NCI-H69 (cell line): ENCODE measurements at regions not wholly inside any gene's neighbourhood (a gene's known extent, or its start where the extent isn't known, plus 50 kb on each side); places are given as distances from the start of the nearest gene placed in this dataset.
A peak's percentile ranks its signal among the peaks of the same experiment; 100 is the strongest.

ENCODE experiments used
- DNase-seq: peaks from one replicate; lab custom pipeline; 2025; lab: John Stamatoyannopoulos, UW

DNA sequence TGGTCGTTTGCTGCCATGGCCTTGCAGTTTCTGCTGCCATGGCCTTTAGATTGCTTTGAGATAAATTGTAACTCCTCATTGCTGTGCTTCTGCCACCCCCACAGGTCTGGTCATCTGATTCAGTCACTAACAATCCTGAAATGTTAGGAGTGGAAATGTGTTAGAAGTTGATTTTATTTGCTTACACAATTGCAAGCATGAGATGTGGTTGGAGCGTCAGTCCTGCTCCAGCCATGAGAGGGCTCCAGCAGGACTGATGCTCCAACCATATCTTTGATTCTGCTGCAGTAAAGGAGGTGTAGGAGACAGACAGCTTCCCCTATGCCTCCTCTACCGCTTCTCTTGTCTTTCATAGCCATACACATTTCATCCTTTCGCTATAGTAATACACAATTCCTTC lies 226.8 kb upstream of the RGS6 start:
- DNase-seq, result no peak

DNA sequence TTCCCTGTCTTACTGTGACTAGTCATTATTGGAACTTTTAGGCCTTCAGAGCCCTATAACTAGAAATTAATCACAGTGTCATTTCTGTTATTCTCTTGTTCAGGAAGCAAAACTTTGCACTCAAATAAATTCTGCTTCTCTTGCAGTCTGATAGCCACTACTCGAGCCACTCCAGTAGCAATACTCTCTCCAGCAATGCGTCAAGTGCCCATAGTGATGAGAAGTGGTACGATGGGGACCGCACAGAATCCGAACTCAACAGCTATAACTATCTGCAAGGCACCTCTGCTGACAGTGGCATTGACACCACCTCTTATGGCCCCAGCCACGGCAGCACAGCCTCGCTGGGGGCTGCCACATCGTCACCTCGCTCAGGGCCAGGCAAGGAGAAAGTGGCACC lies 223.2 kb upstream of the RGS6 start:
- no peak for DNase-seq

GRCh38 chr14:71709987-71710386 lies 222.2 kb upstream of the RGS6 start:
- no peak for DNase-seq

DNA sequence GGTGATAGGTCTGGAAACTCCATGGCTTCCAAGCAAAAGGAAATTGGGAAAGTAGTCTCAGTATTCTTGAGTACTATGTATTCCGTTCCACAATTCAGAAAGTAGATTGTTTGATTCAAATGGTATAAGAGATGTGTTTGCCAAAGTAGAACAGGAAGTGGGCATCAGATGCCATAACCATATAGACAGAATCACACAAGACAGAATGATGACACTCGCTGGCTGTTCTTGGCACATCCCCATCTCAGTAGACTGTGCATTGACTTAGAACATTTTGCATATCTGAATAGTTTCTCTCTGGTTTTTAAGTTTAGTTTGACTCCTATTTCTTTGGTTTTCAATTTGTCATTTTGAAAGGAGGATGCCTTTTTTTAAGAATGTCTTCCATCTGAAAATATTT lies 221.1 kb upstream of the RGS6 start:
- DNase-seq, result no peak

DNA sequence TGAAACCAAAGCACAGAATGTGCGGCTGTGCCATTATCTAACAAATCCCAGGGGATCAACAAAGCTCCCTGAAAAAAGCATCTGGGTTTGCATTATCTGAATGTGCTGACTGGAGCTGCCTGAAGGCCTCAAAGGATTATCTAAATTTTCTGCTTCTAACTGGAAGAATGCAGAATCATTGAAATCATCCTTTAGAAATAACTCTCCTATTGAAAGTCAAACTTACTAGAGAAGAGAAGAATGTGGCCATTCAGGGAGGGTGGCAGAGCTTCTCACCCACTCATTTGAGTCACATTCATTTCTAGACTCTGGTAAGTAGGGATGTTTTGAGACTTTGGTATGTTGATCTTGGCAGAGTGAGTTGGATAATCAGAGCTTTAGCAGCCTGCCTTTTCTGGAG lies 220.6 kb upstream of the RGS6 start:
- peak; percentile 16 for DNase-seq

DNA sequence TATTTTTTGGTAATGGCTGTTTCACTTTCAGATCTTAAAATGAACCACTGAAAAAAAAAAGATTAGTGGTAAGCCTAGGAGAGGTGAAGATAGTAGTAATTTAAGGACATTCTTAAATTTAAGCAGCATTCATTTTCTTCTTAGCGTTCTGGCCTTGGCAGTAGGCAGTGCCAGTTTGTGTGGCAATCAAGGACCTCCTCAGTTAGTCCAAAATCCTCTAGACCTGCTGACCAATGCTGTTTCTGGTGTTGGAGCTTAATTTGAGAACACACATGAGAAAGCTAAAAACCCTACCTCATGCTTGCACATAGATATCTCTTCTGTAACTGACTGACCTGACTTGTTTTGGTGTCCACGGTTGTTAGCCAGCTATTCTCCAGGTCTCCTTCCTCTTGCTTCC lies 219.8 kb upstream of the RGS6 start:
- DNase-seq, result no peak

DNA sequence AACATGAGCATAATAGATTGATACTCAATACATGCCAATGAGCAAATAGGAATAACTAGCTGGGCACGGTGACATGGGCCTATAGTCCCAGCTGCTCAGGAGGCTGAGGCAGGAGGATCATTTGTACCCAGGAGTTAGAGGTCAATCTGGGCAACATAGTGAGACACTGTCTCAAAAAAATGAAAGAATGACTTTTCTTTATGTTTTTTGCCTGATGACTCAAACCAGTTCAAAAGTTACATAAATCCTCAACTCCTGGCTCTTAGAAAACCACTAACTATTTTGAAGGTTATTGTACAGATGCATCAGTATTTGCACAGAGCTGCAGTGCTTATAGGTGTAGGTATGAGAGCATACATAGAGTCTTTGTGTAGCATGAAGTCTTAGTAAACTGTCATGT lies 219.2 kb upstream of the RGS6 start:
- no peak for DNase-seq

- DNase-seq, result peak; percentile 40
Measured at GRCh38 chr14:71713451-71713850, 218.8 kb upstream of the RGS6 start.

DNA sequence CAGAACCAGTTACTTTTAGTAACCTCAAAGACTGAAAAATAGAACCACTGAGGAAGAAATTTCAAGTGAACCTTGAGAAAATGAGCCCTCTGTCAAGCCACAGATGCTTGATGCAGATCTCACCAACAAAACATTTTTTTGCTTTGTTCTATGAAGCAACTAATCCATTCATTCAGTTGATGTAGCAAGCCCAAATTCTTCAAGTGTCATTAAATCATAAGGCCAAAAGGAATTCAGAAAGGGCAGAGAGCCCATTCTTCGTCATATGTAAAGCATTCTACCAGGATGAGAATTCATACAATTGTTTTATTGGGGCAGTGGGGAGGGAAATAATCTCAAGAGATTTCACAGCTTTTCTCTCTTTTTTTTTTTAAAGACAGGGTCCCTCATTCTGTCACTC lies 218.0 kb upstream of the RGS6 start:
- DNase-seq, result no peak

GRCh38 chr14:71716041-71716772 lies 216.0 kb upstream of the RGS6 start:
- DNase-seq, result peak; percentile 66

DNA sequence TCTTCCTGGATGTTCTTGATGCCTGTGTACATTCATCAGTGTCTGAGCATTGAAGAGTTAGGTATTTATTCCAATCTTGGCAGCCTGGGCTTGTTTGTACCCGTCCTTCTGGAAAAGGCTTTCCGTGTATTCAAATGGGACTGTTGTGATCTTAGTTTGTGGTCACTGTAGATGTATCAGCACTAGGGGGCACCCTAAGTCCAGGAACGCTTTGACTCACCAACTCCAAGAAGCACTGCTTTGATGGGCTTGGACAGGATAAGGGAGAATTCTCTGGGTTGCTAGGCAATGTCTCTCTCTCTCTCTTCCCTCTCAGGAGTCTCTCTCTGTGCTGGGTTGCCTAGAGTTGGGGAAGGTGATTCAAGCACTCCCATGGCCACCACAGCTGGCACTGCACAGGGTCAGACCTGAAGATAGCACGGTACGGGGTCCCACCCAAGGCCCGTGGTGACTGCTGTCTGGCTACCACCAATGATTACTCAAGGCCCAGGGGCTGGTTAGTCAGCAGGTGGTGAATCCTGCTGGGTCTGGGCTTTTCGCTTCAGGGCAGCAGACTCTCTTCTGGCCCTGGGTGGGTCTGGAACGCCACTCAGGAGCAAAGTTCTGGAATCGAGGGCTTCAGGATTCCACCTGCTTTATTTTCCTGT lies 211.1 kb upstream of the RGS6 start:
- DNase-seq, result peak; percentile 59

DNA sequence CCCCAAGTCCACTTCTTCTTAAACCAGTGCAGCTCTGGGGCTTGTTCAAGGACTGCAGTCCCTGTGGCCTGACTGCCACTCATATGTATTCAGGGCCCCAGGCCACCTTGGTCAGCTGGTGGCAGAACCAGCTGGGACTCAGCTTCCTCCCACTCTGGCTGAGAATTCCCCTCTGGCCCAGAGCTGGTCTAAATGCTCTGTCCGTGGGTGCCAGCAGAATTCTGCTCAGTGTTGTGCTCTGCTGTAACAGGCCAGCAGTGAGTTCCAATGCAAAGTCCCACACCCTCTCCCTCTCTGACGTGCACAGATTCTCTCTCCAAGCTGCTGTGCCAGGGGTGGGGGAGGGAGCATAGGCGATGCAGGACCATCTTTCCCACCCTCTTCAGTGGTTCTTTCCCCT lies 210.4 kb upstream of the RGS6 start:
- no peak for DNase-seq

GRCh38 chr14:71722885-71723284 lies 209.3 kb upstream of the RGS6 start:
- DNase-seq, result no peak

DNA sequence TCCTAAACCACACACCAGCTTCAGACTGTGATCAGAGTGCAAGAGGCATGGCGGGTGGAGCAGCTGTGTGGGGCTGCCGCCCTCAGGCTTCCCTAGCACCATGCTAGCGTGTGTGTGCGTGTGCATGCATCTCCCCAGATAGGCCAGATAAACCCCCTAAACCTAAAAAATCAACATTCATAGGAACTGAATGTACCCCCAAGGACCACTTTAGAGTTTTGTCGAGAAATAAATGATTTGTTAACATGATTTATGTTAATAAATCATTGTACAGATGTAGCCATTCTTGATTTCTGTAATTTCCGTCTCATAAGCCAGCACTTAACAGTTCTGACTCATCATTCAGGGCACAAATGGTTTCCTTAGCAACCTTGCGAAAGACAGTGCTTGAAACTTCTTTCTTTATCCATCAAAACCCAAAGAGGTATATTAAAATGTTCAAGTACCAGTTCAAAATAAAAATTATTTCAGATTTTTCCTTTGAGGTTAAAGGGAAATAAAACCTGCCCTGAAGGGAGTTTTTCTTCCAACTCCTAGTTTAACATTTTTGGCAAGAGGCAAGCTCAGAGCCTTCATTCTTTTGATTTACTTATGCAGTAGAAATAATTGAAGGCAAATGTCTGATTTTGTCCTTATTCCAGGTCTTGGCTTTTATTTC lies 206.2 kb upstream of the RGS6 start:
- no peak for DNase-seq

GRCh38 chr14:71726580-71727021 lies 205.6 kb upstream of the RGS6 start:
- DNase-seq, result no peak

DNA sequence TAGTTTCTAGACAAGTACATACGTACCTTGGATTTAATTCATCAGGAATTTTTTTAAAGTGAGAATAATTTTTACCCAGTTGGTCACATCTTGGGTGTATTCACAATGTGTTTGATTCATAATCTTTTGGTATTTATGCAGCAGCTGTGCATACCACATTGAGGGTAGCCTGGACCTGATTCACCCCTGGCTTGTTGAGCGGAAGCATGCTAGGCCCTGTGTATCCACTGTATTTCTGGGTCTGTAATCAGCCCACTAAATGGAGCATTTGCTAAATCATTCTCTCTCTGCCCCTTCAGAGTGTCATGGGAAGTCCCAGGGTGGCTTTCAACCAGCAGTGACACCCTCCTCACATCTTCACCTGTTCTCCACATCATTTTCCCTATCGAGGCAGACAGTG lies 203.8 kb upstream of the RGS6 start:
- DNase-seq, result no peak

DNA sequence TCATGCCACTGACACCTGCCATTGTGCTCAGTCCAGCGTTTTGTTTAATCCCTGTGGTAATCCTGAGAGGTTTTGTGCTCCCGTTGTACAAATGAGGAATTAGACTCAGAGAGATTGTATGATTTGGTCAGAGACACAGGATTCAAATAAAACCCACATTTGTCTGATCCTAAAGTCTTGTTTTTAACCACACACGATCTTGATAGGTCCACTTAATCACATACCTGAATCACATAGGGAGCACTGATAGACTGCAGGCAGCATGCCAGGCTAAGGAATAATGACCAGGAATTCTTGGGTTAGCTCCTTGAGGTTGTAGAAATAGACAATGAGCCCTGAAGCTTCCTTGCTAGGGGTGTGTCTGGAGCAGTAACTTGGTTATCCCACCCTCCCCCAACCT lies 202.6 kb upstream of the RGS6 start:
- no peak for DNase-seq

DNA sequence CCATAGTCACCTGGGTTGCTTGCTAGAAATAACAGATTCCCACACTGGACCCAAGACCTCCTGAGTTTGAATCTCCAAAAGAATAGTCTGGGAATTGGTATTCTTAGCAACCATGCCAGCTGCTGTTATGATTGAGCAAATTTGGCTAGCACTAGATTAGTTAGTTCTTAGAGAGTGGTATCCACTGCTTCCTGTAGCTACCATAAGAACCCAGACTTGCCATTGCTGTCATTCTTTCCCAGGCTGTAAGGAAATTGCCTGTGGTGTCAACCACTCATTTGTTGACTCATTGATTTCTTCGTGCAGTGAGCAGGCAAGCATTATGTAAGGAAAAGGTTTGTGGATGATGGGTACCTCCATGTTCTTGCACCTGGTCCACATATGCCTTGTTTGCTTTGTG lies 201.8 kb upstream of the RGS6 start:
- no peak for DNase-seq

DNA sequence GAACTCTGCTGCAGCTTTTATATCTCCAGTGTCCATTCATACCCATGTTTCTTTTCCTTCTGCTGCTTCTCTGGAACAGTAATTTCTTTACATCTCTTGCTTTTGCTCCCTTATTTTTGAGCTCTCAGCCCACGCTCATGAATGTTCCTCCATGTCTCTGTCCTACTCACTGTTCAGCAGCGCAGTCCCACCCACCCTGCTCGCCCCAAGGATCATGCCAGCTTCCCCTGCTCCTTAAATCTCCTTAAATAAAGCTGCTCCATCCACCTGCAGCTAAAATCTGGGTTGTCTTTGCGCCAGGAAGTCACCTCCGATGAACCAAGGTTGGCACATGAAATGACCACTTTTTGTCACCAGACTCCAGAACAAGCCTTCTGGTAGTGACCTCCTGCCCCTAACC lies 201.1 kb upstream of the RGS6 start:
- no peak for DNase-seq

GRCh38 chr14:71733210-71733883 lies 198.9 kb upstream of the RGS6 start:
- no peak for DNase-seq

GRCh38 chr14:71734076-71734475 lies 198.2 kb upstream of the RGS6 start:
- no peak for DNase-seq

- DNase-seq, result no peak
Measured at GRCh38 chr14:71734885-71735284, 197.3 kb upstream of the RGS6 start.

DNA sequence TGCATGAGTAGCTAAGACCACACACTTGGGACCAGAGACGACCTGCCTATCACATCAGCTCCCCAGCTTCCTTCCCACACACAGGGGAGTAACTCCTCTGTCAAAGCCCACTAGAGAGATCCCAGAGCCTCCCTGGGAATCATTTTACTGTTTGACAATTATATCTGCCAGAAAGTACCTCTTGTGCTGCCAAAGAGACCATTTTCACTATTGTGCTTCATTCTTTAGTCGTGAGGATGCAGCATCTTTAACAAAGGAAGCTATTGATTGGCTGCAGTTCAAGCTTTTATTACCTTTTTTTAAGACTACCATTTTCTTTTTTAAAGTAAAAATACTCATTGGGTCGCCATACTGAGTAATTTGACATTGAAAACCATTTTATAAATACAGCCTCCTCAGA lies 194.5 kb upstream of the RGS6 start:
- DNase-seq, result no peak
